GM21825 (cell line): ENCODE measurements at regions not wholly inside any gene's neighbourhood (a gene's known extent, or its start where the extent isn't known, plus 50 kb on each side); places are given as distances from the start of the nearest gene placed in this dataset.
A peak's percentile ranks its signal among the peaks of the same experiment; 100 is the strongest.
"Not testable (repeated sequence)": the region's sequence is repeated elsewhere in the genome, so short reads cannot be mapped to it uniquely, and the experiment has no call there.

ENCODE experiments used
- ATAC-seq: cut with Tn5 transposase; IDR thresholded peaks from one replicate; pipeline ENCODE4 v1.9.1; 2021; ENCODE audit warnings: mild to moderate bottlenecking, moderate library complexity; ENCODE audit not compliant: unreplicated experiment

DNA sequence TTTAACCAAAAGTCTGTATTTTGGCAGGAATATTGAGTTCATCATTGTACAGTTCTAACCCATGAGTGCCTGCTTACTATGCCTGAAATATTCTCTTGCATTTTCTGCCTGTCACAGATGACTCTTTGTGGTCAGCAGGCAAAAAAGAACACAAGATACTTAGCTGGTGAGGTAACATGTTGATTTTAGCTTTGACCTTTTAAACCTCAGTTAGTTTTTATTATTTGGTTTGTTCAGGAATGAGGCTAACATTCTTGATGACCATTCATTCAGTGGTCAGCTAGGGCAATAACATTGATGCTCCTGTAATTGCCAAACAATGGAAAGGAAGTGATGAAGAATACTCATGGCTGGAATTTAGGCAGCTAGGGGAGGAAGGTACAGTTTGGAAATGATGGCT, 491.2 kb downstream of the PIK3C3 start:
- no peak for ATAC-seq

DNA sequence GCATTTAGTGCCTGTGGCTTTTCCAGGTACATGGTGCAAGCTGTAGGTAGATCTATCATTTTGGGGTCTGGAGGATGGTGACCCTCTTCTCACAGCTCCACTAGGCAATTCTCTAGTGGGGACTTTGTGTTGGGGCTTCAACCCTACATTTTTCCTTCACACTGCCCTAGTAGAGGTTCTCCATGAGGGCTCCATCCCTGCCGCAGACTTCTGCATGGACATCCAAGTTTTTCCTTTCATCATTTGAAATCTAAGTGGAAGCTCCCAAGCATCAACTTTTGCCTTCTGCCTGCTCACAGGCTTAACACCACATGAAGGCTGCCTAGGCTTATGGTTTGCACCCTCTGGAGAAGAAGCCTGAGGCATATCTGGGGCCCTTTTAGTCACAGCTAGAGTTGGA, 492.7 kb downstream of the PIK3C3 start:
- no peak for ATAC-seq

GRCh38 chr18:42458226-42458625, 503.2 kb downstream of the PIK3C3 start:
- no peak for ATAC-seq

DNA sequence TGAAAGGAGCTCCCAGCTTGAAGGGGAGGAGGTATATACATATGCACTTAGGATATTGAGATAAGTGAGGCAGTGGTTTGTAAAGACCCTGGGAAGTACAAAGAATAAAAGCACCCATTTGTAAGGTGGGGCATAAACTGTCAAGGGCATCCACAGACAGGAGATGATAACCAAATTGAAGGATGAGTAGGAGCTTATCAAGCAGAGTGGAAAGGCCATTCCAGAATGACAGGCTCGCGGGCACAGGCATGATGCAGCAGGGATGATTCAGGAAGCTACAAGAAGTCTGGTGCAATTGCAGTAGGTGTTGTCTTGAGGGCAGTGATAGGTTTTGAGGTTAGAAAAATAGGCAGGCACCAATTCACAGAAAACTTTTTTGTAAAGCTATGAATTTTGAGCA, 504.8 kb downstream of the PIK3C3 start:
- no peak for ATAC-seq

DNA sequence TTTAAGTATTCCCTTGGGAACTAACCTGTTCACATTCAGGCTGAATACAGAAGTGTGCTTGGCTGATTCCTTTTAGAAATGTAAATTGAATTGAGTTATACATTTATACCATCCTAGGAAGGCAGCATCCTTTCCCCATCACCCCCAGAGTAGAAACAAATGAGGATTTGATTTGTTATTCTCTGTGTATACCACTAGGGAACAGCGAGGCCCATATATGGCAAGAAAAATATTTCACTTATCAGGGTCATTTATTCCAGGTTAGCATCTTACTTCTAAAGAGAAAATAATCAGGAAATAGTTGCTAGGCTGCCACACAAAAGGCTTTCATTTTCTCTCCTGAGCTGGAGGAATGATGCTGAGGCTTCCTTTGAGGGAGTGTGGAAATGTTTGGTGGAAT, 516.9 kb downstream of the PIK3C3 start:
- ATAC-seq: no peak

GRCh38 chr18:42473611-42474010, 518.6 kb downstream of the PIK3C3 start:
- no peak for ATAC-seq

DNA sequence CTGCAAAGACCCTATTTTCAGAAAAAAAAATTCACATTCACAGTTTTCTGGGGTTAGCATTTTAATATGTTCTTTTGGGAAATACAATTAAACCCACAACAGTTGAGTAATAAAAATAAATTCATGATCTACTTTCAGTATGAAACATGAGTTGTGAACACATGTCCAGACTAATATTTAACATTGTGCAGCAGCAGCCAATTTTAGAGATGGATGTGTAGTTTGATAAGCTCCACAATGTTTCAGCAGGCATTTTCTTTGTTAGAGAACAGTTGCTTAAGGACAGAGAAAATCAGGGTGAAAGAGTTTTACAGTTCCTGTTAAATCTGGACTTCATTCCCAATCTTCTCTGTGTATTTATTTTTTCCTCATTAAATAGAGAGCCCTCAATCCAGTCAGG, 519.5 kb downstream of the PIK3C3 start:
- ATAC-seq: no peak

DNA sequence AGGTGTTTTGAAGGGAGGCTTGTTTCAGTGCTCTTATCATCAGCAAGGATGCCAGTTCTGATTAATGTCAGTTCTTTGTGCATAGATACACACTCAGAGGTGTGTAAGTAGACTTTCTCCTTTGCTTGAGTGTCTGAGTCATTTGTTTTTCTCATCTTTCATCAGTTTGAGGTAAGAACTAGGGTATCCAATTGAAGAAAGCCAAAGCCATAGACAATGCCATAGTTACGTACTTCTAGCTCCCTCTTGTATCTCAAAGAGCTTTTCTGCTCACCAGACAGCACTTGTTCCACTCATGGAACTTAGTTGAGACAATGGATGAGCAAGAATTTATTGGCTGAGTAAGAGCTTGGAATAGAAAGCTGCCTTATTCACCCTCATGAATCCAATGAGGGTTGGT, 520.1 kb downstream of the PIK3C3 start:
- no peak for ATAC-seq

DNA sequence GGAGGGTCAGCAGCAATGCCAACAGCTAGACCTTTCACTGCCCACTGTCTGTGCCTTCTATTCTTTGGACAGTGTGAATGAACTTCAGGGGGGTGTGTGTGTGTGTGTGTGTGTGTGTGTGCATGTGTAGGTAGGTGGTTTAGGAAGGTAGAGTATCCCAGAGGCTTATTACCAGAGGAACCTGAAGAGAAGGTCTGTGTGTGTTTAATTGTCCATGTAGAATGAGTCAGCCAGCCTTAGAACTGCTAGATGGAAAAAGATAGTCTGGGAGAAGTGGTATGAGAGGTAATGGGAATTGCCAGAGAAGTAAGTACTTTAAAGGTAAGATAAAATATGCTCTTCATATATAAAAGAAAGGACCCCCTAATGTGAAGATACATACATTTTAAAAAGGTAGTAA, 522.2 kb downstream of the PIK3C3 start:
- ATAC-seq: no peak

- ATAC-seq: no peak
Measured at GRCh38 chr18:42480441-42480840, 525.4 kb downstream of the PIK3C3 start.

- ATAC-seq: no peak
Measured at GRCh38 chr18:42484648-42485047, 529.6 kb downstream of the PIK3C3 start.

- ATAC-seq: no peak
Measured at GRCh38 chr18:42486271-42486670, 531.2 kb downstream of the PIK3C3 start.

GRCh38 chr18:42508683-42509296, 553.8 kb downstream of the PIK3C3 start:
- no peak for ATAC-seq

- ATAC-seq: peak; percentile 85
Measured at GRCh38 chr18:42509750-42510415, 554.8 kb downstream of the PIK3C3 start.

GRCh38 chr18:42510540-42510939, 555.5 kb downstream of the PIK3C3 start:
- ATAC-seq: no peak

- no peak for ATAC-seq
Measured at GRCh38 chr18:42513441-42513840, 558.4 kb downstream of the PIK3C3 start.

DNA sequence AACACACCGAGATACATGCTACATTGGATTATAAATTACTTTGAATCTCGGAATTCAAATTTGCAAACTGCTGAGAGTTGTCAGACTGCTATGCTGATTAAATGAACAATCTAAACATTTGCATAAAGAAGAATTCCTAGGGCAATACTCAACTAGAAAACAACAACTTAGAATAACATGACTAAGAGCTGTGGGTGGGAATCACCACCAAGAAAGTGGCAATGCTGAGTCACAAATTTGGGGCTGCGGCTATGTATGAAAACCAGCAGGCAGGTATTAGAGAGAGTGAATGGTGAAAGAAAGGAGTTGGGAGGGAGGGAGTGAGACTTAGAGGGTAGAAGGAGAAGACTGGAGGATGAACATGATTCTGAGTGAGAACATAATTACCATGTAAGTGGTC, 559.5 kb downstream of the PIK3C3 start:
- ATAC-seq: no peak

GRCh38 chr18:42517896-42518295, 562.9 kb downstream of the PIK3C3 start:
- no peak for ATAC-seq

GRCh38 chr18:42518331-42518730, 563.3 kb downstream of the PIK3C3 start:
- ATAC-seq: not testable (repeated sequence)

- no peak for ATAC-seq
Measured at GRCh38 chr18:42520138-42520537, 565.1 kb downstream of the PIK3C3 start.

DNA sequence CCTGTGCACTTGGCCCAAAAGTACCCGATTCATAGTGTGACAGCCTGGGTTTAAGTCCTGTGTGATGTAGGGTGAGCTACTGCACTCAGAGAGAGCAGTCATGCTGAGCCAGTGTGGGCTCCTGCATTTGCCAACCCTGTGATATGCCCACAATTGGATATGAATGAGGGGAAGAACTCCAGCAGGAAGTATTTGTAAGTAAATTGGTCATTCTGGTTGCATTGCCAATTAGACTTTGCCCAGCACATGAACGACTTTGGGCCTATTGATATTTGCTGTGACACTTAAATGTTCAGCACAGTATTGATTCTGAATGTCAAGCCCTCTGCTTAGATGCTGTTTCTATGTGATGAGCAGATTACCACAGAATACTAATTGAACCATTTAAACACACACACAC, 570.9 kb downstream of the PIK3C3 start:
- no peak for ATAC-seq

- ATAC-seq: no peak
Measured at GRCh38 chr18:42527766-42528165, 572.7 kb downstream of the PIK3C3 start.

DNA sequence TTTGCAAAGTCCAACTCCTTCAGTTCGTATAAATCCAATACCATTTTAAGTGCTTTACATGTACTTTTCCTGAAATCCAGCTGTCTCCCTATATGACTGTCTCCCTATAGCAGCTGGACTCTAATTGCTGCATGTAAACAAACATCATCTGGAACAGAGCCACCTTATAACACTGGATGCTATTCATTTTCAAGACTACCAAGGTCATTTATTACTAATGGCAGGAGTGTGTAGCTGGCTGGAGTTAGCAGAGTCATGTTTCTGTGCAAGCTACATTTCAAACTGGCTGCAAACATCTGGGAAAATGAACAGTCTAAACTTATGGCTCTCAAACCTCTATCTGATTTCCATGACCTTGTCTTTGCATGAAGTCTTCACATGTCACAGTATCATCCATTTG, 575.2 kb downstream of the PIK3C3 start:
- ATAC-seq: no peak
